ENCODE measurements at regions not wholly inside any gene's neighbourhood (a gene's known extent, or its start where the extent isn't known, plus 50 kb on each side); places are given as distances from the start of the nearest gene placed in this dataset.

DNA sequence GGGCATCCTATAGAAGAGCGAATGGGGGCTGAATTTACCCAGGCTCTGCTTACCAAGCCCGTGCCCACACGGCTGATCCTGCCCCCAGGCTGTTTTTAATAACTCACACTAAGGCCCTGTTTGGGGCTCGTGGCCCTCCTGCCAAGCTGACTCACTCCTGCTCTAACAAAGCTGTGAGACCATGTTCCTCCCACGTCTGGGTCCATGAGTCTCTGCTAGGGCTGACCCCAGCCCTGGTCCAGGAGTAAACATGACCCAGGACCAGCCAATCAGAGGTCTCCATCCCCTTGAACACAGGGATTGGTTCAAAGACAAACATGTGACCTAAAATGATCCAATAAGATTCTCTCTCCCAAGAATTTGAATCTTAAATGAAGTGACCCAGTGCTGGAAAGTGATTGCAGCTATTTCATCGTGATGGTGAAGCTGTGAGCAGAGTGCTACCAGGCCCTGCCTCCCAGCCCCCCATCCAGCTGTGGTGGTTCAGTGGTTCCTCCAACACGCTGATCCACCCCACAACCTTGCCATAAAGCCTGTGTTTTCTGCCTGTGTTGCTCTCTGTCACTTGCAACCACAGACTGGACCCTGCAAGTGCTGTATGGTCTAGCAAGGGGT, 57.2 kb downstream of the C16orf82 start:
- intact Hi-C loops (cut with micrococcal nuclease) = no loop called here
- ATAC-seq = no peak
- DNase-seq = no peak

DNA sequence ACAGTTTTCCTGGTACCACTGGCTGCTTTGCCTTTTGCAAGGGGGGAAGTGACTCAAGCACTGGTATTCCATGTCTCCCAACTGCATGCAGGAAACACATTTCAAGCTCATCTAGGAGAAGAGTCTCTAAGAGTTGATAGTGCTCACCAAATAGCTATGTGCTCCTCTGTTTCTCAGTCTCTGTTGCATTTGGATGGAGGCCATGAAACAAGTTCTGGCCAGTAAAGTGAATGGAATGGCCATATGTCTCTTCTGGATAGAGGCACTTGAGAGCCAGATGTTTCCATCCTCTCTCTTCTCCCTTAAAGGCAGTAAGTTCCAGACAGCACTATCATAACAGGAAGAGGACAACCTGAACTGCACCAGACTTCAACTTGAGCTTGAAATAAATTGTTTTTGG, 60.6 kb downstream of the C16orf82 start:
- no peak for ATAC-seq
- no peak for DNase-seq
- intact Hi-C loops (cut with micrococcal nuclease) = no loop called here

DNA sequence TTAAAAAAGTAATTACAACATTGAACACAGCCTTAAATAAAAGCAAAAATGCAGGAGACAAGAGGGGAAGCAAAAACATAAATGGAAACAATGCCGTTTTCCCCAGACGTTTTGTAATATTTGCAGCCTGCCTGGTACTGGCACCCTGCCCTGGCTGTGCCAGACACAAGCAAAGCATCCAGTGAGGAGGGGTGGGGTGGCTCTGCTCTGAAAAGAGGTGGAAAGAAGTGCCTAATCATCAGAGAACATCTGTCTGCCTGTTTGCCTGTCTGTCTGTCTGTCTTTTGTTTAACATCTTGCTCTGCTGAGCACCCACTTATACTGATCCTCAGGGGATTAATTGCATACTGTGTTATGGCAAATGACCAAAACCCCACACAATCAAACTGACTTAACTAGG, 62.7 kb downstream of the C16orf82 start:
- ATAC-seq = no peak
- DNase-seq = no peak
- intact Hi-C loops (cut with micrococcal nuclease) = no loop called here

GRCh38 chr16:27138257-27138656, 65.1 kb upstream of the KDM8 start:
- no peak for ATAC-seq
- no peak for DNase-seq
- intact Hi-C loops (cut with micrococcal nuclease) = no loop called here

- intact Hi-C loops (cut with micrococcal nuclease) = no loop called here
- ATAC-seq (no peak), DNase-seq (no peak)
These were observed 57.7 kb upstream of the KDM8 start for GRCh38 chr16:27145630-27146029.

GRCh38 chr16:27149986-27150385, 53.3 kb upstream of the KDM8 start:
- intact Hi-C loops (cut with micrococcal nuclease) = loop anchor here (10.0 kb wide), 1 partner anchor 305 kb away; no protein-coding TSS in a partner anchor
- ATAC-seq (no peak), DNase-seq (no peak)

DNA sequence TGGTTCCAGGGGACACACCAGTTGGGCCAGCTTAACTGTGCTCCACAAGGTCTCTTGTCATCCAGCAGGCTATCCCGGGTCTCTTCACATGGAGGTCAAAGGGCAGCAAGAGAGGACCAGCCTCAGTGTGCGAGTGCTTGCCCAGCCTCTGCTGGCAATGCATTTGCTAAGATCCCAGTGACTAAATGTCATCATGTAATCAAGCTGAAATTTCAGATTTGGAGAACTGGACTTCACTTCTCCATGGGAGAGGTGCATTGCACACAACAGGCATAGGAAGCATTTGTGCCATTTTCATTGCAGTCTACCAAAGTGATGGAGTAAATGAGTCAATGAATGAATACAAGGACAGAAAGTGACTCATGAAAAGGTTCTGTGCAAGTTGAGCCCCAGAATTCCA, 51.2 kb upstream of the KDM8 start:
- ATAC-seq (no peak), DNase-seq (no peak)
- intact Hi-C loops (cut with micrococcal nuclease) = loop anchor here (10.0 kb wide), 1 partner anchor 303 kb away; no protein-coding TSS in a partner anchor

- DNase-seq = no peak
- intact Hi-C loops (cut with micrococcal nuclease) = loop anchor here (10.0 kb wide), 1 partner anchor 302 kb away; no protein-coding TSS in a partner anchor
- ATAC-seq = no peak
These were observed 50.5 kb upstream of the KDM8 start for GRCh38 chr16:27152801-27153200.

All from left ventricle myocardium superior (tissue), 1 donor.